Amygdala (tissue), 56 donors: ENCODE measurements at regions not wholly inside any gene's neighbourhood (a gene's known extent, or its start where the extent isn't known, plus 50 kb on each side); places are given as distances from the start of the nearest gene placed in this dataset.
"Not testable (repeated sequence)": the region's sequence is repeated elsewhere in the genome, so short reads cannot be mapped to it uniquely, and the experiment has no call there.

ENCODE experiments used
- DNase-seq, 56 donors: peaks; one replicate each; lab custom pipeline; 2025; lab: John Stamatoyannopoulos, UW

DNA sequence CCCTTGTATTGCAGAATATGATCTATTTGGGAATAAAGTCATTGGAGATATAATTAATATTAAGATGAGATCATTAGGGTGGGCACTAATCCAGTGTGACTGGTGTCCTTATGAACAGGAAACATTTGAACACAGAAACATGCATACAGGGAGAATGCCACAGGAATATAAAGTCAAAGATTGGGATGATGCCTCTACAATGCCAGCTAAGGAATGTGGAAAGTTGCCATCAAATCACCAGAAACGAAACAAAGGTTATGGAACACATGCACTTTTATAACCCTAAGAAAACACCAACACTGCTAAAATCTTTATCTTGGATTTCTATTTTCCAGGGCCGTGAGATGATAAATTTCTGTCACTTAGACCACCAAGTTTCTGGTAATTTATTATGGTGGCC, 442.4 kb upstream of the BCHE start:
- no peak for DNase-seq

DNA sequence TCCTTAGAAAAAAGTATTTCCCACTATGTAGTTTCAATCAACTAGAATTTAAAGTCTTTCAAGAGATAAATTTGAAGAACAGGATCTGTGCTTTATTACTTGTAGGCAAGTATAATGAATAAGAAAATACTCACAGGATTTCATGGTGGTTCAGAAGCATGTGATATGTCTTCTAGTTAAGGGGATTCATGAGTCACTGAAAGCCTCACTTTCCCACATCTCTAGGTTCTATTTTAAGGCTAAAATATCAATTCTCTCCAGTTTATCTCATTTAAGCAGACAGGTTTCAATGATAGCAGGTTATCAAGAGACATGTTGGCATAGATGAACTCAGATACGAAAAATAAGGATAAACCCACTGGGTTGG, 437.8 kb upstream of the BCHE start:
- no peak for DNase-seq

DNA sequence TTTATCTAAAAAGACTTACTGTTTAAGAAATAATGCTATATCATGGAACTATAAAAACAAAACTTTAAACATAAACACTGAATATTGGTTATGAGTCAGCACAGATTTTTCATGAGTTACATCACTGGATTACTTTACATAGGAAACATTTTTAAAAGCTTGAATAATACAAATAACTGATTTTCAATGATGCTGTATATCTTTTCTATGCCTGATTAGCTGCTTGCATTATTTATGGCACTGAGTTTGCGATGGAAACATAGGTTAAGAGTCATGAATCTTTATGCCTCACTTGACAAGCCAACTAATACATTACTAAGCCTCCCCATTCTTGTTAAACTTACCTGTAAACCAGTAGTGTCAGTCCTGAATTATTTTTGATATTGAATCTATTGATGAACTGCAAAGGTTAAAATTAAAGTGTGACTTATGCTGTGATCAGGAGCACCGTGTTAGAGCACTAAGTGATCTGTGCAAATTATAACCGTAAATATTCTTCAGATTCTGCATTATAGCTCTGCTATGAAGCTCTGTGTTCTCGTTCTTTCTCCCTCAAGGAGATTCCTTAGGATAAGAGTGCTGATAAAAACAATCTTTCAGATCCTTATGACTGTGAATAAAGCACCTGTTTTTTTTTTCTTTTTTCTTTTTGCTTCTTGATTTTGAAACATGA, 437.3 kb upstream of the BCHE start:
- no peak for DNase-seq

- no peak for DNase-seq
Measured at GRCh38 chr3:166270429-166270828, 433.2 kb upstream of the BCHE start.

GRCh38 chr3:166265153-166265552, 427.9 kb upstream of the BCHE start:
- DNase-seq = no peak

DNA sequence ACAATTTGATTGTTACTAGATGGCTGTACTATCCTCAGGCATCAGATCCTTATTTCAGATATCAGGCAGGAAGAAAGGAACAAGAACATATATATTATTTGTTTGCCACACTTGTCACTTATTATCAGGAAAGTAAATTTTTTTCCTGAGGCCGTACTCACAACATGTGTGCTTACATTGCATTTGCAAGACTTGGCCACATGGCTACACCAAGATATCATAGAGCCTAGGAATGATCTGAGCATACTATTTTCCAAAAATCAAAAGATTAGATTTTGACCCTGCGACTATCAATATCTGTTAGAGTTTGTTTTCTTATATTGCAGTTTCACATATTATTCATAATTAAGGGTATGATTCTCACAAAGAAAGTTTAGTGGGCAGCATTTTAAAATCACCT, 426.2 kb upstream of the BCHE start:
- DNase-seq = no peak

DNA sequence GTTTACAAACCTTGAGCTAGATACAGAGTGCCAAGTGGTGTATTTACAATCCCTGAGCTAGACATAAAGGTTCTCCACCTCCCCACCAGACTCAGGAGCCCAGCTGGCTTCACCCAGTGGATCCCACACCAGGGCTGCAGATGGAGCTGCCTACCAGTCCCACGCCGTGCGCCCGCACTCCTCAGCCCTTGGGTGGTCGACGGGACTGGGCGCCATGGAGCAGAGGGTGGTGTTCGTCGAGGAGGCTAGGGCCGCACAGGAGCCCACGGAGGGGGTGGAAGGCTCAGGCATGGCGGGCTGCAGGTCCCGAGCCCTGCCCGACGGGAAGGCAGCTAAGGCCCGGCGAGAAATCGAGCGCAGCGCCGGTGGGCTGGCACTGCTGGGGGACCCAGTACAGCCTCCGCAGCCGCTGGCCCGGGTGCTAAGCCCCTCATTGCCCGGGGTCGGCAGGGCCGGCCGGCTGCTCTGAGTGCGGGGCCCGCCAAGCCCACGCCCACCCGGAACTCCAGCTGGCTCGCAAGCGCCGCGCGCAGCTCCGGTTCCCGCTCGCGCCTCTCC, 421.1 kb upstream of the BCHE start:
- not testable (repeated sequence) for DNase-seq

GRCh38 chr3:166257715-166258114, 420.5 kb upstream of the BCHE start:
- no peak for DNase-seq

DNA sequence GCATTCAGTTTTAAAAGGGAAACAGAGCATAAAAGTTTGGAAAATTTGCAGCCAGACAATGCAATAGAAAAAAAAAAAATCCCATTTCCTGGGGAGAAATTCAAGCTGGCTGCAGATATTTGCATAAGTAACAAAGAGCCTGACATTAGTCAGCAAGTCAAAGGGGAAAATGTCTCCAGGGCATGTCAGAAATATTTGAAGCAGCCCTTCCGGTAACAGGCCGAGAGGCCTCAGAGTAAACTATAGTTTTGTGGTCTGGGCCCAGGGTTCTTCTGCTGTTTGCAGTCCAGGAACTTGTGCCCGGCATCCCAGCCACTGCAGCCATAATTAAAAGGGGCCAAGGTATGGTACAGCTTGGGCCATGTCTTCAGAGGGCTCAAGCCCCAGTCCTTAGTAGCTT, 411.6 kb upstream of the BCHE start:
- DNase-seq = no peak

DNA sequence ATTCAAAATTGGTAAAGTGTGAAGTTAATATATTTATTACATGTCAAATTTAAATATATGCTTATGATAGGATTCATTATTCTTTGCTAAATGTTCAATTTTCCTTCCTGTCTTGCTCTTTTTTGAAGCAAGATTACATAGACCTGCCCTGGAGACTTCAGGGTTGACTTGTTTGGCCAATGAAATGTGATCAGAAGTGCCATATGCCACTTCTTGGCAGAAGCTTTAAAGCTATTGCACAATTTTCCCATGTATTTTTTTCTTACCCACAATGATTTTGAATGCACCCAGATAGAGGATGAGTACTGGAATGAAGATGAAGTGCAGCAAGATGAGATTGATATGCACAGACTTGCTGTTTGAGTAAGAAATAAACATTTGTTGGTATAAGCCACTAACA, 406.3 kb upstream of the BCHE start:
- no peak for DNase-seq

DNA sequence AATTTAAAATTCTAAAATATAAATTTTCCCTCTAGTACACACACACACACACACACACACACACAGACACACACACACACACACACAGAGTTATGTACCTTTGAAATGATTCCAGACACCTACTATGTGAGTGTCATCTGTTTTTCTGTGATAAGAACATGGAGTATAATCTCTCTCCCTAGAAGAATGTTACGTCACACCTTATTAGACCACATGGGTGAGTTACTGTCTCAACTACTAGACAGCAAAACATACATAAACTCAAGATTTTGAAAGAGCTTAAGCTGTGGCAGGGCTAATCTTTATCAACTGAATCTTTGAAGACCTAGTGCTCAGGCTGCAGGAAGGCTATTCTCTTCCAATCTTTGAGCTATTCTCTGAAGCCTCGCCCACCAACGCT, 385.9 kb upstream of the BCHE start:
- DNase-seq = no peak

- DNase-seq = no peak
Measured at GRCh38 chr3:166211451-166211850, 374.2 kb upstream of the BCHE start.

DNA sequence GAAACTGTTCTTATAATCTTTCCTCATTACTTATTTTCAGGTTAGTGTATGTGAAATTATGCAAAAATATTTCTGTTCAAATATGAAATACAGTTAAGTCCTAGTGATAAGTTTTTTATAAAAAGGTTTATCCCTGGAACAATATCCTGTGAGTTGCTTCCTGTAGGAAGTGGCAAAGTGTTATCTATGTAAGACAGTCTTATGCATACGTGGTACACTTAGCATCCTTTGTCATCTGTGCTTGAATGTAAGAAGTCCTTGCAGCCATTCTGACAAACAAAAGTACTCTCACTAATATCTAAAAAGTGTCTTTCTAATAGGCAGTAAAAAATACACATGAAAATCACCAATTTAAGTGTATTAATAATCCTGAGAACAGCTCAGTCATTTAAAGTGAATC, 372.5 kb upstream of the BCHE start:
- DNase-seq = no peak

- no peak for DNase-seq
Measured at GRCh38 chr3:166205158-166205557, 367.9 kb upstream of the BCHE start.

- no peak for DNase-seq
Measured at GRCh38 chr3:166201476-166201875, 364.3 kb upstream of the BCHE start.

DNA sequence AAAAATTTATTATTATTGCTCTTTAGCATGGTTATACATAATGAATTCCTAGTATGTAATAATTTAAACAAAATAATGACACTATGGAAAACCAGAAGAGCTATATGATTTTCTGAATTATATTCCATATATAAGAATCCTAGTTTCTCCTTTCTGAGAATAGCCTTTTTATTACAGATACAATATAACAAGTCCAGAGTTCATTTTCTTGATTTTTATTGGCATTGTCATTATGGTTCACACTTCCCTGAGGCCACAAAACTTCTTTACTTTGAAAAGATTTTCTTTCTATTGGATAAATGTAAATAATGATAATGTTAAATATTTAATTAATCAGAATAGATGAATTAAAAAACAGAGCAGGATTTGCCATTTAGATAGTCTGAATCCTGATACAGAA, 362.3 kb upstream of the BCHE start:
- no peak for DNase-seq

GRCh38 chr3:166195808-166196207, 358.6 kb upstream of the BCHE start:
- DNase-seq = no peak

DNA sequence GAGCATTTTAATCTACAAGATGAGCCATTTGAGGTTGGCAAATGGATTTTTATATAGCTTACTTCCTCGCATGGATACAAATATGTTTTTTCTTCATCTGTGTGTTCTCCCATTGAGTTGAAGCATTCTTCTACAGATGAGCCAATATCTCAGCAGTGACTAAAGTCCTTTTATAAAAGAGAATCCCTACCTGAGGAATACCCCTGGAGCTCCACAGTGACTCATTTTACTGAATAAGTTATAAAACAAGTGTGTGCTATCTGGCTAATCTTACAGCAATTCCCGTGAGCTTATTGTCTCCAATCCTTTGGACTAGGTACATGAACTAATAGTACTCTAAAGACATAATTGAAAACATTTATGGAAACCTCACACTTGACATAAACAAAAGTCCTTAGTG, 354.2 kb upstream of the BCHE start:
- DNase-seq = no peak

- no peak for DNase-seq
Measured at GRCh38 chr3:166190360-166190759, 353.1 kb upstream of the BCHE start.

DNA sequence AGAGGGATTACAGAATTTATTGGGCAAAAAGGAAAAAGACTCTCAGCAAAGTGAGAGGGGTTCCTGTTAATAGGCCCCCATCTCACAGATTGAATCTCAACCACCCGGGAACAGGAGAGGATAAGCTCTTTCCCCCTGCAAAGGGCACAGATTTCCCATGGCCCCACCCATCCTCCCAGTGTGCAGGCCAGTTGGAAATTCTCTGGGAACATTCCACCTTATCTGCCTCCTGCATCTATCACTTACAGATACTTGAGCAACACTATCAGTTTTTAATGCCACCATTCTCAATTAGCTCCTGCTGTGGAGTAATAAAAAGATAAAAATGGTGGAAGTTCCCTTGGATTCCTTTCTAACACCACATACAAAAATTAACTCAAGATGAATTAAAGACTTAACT, 350.0 kb upstream of the BCHE start:
- DNase-seq = no peak

DNA sequence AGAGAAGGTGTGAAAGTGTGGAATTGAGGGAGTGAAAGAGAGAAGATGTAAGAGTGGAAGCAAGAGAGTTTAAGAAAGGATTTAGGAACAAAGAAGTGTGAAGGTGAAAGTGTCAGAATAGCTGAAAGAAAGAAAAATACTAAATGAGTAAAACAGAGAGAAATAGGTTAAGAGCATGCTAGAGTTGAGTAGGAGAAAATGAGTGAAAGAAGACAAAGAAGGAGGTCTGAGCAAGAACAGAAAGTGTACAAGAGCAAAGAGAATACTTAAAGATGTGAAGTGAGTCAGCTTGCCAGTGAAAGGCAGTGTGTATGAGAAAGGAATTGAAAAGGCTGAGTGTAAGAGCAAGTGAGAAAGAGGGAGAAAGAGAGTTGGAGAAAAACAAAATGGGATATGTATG, 348.8 kb upstream of the BCHE start:
- no peak for DNase-seq

DNA sequence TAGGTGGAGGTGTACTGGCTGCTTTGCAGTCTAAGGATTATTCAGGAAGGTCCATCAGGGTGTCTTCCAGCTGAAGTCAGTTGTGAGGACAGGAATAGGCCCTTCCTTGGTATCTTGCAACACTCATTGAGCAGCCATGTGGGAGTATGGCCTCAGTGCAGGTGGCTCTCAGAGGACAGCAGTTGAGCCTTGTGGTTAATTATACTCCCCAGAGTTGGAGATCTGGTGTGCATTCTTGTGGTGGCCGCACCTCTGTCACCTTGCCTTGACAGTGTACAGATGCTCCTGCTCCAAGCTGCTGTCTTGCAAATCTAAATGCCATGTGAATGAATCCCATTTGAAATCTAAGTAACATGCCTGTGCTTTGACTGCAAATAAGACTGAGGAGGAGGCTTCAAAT, 339.9 kb upstream of the BCHE start:
- DNase-seq = no peak

DNA sequence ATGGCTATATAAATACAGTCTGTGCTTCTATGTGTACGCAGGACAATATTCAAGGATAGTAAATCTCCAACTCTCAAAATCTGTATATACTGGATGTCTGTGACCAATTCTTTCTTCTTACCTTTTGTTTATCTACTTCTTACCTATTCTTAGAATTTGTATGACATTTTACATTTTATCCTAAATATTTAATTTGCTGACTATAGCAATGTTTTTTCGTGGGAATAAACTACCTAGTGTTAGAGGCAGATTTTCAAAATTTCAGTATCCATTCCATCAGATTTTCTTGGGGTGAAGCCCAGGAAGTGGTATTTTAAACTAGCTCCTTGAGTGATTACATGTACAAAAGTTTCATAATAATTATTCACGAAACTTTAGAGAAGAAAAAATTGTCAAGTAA, 334.5 kb upstream of the BCHE start:
- no peak for DNase-seq
